Stomach (tissue), 4 donors: ENCODE measurements at regions not wholly inside any gene's neighbourhood (a gene's known extent, or its start where the extent isn't known, plus 50 kb on each side); places are given as distances from the start of the nearest gene placed in this dataset.

ENCODE experiments used
- CTCF ChIP-seq, 7 experiments: fragments of 450-650 bp in 4 of 7; fragments of 200-600 bp in 3 of 7; sonication (generic) in 3 of 7; IDR thresholded peaks; one replicate each; pipeline ENCODE4 v1.5.1; 2016 to 2019; ENCODE audit warnings: antibody characterized with exemption in 7 of 7, control low read depth in 2 of 7, mild to moderate bottlenecking in 1 of 7
- EP300 ChIP-seq: sonication (generic); formaldehyde crosslinking; IDR thresholded peaks from one replicate; pipeline ENCODE4 v1.6.1; 2017; ENCODE audit warnings: antibody characterized with exemption
- POLR2A ChIP-seq, 4 donors: fragments of 450-650 bp; IDR thresholded peaks; one replicate each; pipeline ENCODE4 v1.6.1; 2016; ENCODE audit warnings: antibody characterized with exemption in 4 of 4, control low read depth in 2 of 4, mild to moderate bottlenecking in 1 of 4, moderate library complexity in 1 of 4
- POLR2AphosphoS5 ChIP-seq, 3 donors: sonication (generic); formaldehyde crosslinking; IDR thresholded peaks; one replicate each; pipeline ENCODE4 v1.6.1; 2016; ENCODE audit warnings: antibody characterized with exemption in 3 of 3

GRCh38 chr20:57064836-57065235, 201.6 kb downstream of the BMP7 start:
- no peak for TF ChIP-seq CTCF (IDR thresholded peaks at IDR 0.05)
- TF ChIP-seq POLR2AphosphoS5 (IDR thresholded peaks at IDR 0.05) = no peak
- no peak for TF ChIP-seq POLR2A (IDR thresholded peaks at IDR 0.05)
- TF ChIP-seq EP300 = no peak
